ENCODE measurements at regions not wholly inside any gene's neighbourhood (a gene's known extent, or its start where the extent isn't known, plus 50 kb on each side); places are given as distances from the start of the nearest gene placed in this dataset.
"Not testable (repeated sequence)": the region's sequence is repeated elsewhere in the genome, so short reads cannot be mapped to it uniquely, and the experiment has no call there.

- TF ChIP-seq, protein P1, sequence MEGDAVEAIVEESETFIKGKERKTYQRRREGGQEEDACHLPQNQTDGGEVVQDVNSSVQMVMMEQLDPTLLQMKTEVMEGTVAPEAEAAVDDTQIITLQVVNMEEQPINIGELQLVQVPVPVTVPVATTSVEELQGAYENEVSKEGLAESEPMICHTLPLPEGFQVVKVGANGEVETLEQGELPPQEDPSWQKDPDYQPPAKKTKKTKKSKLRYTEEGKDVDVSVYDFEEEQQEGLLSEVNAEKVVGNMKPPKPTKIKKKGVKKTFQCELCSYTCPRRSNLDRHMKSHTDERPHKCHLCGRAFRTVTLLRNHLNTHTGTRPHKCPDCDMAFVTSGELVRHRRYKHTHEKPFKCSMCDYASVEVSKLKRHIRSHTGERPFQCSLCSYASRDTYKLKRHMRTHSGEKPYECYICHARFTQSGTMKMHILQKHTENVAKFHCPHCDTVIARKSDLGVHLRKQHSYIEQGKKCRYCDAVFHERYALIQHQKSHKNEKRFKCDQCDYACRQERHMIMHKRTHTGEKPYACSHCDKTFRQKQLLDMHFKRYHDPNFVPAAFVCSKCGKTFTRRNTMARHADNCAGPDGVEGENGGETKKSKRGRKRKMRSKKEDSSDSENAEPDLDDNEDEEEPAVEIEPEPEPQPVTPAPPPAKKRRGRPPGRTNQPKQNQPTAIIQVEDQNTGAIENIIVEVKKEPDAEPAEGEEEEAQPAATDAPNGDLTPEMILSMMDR (IDR thresholded peaks at IDR 0.05; ENCODE audit: extremely low read depth, missing control alignments) = no peak
- DNase-seq (ENCODE audit: low spot score) = no peak
Measured at GRCh38 chr10:65041307-65041706, 1520.1 kb downstream of the REEP3 start.

GRCh38 chr10:65042496-65042895 lies 1521.3 kb downstream of the REEP3 start:
- no peak for DNase-seq (ENCODE audit: low spot score)
- TF ChIP-seq, protein P1 (IDR thresholded peaks at IDR 0.05; ENCODE audit: extremely low read depth, missing control alignments) = no peak

DNA sequence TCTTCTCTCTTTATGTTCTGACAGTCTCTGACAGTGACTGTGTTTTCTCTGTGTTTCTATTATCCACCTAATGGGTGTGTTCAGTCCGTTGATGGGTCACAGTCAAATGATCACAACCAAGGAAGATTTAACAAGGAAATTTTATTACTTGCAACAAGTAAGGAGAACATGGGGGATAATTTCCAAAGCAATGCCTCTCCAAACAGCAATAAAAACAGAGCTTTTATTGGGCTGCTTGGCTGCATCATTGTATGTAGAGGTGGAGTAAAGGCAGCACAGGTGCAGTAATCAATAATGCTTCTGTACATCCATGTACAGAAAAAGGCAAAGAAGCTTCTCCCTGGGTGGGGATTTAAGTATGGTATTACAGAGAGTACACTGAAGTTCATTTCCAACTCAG lies 1525.6 kb downstream of the REEP3 start:
- DNase-seq (ENCODE audit: low spot score) = no peak
- TF ChIP-seq, protein P1 (IDR thresholded peaks at IDR 0.05; ENCODE audit: extremely low read depth, missing control alignments) = no peak

- not testable (repeated sequence) for DNase-seq (ENCODE audit: low spot score)
Measured at GRCh38 chr10:65052111-65052510, 1530.9 kb downstream of the REEP3 start.

DNA sequence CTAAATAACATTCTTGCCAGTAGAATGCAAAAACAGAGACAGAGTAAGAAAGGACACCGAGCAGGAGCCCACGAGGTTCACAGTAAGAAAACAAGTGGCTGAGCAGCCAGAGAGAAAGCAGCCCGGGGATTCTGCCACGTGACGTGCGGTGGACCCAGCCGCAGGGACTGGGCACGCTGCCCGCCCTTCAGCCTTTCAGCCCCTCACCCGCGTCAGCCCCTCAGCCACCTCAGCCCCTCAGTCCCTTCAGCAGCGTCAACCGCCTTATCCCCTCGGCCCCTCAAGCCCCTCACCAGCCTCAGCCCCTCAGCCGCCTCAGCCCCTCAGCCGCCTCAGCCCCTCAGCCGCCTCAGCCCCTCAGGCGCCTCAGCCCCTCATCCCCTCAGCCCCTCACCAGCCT lies 1532.2 kb downstream of the REEP3 start:
- DNase-seq (ENCODE audit: low spot score) = not testable (repeated sequence)

- DNase-seq (ENCODE audit: low spot score) = not testable (repeated sequence)
Measured at GRCh38 chr10:65053831-65054351, 1532.7 kb downstream of the REEP3 start.

- not testable (repeated sequence) for DNase-seq (ENCODE audit: low spot score)
Measured at GRCh38 chr10:65054701-65055100, 1533.5 kb downstream of the REEP3 start.

GRCh38 chr10:65065278-65065677 lies 1544.1 kb downstream of the REEP3 start:
- TF ChIP-seq, protein P1 (IDR thresholded peaks at IDR 0.05; ENCODE audit: extremely low read depth, missing control alignments) = no peak
- no peak for DNase-seq (ENCODE audit: low spot score)

- TF ChIP-seq, protein P1 (IDR thresholded peaks at IDR 0.05; ENCODE audit: extremely low read depth, missing control alignments) = no peak
- no peak for DNase-seq (ENCODE audit: low spot score)
Measured at GRCh38 chr10:65083222-65083621, 1562.0 kb downstream of the REEP3 start.

GRCh38 chr10:65090991-65091390 lies 1569.8 kb downstream of the REEP3 start:
- no peak for DNase-seq (ENCODE audit: low spot score)
- TF ChIP-seq, protein P1 (IDR thresholded peaks at IDR 0.05; ENCODE audit: extremely low read depth, missing control alignments) = no peak

Measured in GM20000 (cell line).